ENCODE measurements at regions not wholly inside any gene's neighbourhood (a gene's known extent, or its start where the extent isn't known, plus 50 kb on each side); places are given as distances from the start of the nearest gene placed in this dataset.

DNA sequence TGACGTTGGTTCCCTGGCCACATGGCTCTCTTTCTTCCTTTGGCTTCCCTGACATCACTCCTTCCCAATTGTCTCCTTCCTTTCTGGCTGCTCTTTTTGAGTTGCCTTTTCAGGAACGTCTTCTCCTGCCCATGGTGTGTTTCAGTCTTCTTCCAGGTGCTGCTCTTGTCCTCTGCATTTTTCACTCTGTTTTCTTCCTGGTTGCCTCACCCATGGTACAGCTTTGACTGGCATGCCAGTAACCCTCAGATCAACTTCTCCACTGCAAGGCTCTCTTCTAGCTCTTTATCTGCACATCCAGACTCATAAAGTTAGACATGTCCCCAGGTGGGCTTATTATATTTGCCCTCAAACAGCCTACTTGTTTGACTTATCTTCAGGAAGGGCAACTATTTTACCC, 91.0 kb upstream of the ANKH start:
- DNase-seq, result no peak

DNA sequence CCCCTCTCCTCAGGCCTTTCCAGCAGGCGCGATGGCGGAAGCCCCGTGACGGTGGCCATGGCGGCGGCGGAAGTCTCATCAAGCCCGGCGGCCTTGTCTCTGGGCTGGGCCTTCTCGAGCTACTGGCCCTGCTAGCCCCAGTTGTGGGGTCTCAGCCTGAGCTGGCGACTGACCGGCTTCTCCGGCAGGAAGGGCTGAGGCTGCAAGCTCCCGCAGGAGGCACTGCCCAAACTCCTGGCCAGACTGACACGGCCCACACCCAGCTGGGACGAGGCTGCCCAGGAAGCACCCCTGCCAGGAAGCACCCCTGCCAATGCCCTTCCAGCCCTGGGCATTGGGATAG, 88.5 kb upstream of the ANKH start:
- no peak for DNase-seq

DNA sequence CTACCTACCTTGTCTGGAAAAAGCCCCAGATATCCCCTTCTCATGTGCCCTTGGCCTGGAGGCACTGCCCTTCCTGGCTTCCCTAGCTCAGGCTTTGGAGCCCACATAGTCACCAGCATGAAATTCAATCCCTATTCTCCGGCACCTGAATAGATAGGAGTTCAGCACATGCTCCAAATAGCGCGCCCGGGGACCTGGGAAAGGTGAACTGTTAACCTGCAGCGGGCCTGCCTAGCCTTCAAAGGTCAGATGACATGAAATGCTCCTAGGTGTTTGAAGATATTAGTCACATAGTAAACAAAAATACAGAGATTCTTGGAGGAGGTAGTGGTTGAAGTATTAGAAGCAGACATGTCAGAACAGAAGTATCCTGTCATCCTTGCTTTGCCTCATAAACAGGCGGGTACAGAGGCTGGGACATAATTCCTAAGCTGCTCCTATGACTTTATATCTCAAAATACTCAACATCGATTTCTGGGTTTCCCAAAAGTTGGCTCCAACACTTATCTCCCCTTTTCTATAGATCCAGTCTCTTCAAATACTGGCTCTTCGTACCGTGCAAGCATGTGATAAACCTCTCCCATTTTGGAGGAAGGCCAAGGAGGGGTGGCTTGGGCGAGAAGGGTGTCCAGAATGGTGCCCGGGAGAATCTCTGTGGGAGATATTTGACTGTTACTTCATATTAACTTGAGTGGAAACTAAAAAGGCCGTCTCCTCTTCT, 88.0 kb upstream of the ANKH start:
- no peak for DNase-seq

DNA sequence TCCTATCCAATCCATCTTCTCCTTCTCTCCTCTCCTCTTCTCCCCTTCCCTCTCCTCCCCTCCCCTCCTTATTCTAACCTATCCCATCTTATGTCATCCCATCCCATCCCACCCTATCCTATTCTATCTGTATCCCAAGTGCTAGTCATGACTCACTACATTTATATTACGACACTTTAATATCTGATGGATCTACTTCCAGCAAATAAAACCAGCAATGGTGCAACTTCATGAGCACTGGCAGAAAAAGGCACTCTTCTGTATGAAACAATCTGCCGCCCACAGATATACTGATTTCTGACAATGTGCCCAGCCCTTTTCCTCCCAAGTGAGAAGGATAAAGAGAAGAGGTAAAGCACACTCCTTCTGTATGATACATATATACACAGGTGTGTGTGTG, 86.6 kb upstream of the ANKH start:
- DNase-seq, result no peak

DNA sequence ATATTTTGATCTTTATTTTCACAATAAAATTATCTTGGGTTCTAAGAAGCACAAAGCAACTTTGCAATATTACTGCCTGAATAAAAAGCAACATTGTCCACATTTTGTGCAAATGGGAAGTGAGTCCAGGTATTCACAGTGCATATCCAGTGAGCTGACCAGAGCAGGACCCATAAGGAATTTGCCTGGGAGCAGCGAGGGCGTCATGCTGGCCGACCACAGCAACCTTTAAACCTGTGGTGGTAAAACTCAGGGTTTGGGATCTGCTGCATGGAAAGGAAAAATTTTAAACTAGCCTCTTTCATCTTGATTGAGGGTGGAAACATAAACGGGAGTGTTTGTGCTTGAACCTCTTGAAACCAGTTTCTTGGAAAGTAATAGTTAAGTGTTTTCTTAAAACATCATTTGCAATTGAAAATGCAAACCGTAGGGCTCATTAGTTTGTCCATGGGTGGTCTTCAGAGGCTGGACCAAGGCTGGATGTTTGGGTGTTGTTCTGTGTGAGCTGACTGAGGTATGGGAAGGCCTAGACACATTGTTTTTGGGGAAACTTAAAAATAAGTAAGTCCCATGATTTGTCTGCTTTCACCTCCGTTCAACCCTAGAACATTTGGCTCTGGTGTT, 85.0 kb upstream of the ANKH start:
- DNase-seq, result no peak

DNA sequence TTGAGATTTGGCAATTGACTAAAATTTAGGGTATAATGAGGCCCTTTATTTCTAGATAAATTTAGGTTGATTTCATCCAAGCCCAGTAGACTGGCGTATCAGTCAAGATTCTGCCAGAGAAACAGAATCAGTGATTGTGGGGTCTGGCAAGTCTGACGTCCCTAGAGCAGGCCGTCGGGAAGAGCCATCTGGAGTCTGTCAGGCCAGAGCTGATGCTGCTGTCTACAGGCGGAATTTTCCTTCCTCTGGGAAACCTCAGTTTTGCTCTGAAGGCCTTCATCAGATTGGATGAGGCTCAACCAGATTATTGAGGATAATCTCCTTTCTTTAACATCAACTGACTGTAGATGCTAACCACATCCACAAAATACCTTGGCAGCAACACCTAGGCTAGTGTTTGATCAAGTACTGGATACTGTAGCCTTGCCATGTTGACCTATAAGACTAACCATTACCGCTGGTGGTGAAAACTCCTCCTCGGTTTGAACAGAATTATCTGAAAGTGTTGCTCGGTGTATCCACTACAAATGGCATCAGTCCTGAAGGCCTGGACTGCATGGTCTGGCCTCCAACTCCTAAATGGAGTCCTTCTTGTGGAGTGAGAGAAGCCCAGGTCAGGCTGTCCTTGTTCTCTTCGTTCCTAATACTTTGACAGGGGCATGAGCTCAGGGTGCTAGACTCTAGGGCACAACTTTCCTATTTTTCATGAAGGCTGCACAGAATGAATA, 83.2 kb upstream of the ANKH start:
- DNase-seq, result no peak

DNA sequence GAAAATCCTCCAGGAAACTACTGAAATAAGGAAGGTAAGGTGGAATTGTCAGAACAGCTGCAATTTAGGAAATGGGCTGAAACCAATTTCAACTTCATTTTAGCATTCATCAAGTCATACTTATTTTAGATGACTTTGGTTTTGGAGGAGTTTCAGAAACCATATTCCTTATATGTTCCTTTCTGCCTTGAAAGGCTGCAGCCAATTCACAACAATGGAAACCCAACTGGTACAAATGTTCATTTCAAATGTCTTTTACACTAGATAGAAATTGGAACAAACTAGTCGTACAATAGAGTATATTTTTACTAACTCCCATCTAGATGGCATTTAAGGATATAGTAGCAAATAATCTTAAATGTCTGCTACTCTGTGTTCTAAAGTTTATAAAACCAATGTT, 82.6 kb upstream of the ANKH start:
- no peak for DNase-seq

DNA sequence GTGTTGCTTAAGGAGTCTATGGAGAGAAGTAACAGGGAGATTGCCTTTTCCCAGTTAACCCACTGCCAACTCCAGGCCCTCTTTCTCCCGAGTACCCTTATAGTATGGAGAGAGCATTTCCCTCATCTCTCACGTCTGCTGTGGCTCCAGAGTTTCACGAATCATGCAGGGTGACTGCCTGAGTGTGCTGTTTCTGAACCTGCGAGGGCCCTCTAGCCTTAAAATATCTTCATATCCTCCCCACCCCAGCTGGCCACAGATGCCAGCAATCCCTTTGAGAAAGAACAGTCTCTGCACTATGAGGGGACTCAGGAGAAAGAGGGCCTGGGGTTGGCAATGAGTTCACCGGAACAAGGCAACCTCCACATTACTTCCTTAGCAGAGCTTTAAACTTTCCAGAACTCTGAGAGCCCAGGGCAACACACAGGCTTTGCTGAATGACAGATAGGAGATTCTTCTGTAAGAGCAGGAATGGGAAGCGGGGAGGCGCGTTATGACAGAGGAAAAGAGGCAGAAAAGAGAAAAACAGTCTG, 81.6 kb upstream of the ANKH start:
- DNase-seq, result no peak

DNA sequence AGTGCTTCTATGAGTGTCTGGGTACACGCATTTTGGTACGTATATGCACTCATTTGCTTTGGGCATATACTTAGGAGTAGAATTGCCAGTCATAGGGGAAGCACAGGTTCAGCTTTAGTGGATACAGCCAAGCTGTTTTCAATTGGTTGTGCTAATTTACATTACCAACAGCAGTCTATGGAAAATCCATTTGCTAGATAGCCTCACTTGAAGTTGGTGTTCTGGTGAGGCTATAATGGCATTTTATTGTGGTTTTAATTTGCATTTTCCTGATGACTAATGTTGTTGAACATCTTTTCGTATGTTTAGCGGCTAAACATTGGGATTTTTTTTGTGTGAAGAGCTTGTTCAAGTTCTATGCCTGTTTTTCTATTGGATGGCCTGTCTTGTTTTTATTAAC, 76.8 kb upstream of the ANKH start:
- DNase-seq, result no peak

DNA sequence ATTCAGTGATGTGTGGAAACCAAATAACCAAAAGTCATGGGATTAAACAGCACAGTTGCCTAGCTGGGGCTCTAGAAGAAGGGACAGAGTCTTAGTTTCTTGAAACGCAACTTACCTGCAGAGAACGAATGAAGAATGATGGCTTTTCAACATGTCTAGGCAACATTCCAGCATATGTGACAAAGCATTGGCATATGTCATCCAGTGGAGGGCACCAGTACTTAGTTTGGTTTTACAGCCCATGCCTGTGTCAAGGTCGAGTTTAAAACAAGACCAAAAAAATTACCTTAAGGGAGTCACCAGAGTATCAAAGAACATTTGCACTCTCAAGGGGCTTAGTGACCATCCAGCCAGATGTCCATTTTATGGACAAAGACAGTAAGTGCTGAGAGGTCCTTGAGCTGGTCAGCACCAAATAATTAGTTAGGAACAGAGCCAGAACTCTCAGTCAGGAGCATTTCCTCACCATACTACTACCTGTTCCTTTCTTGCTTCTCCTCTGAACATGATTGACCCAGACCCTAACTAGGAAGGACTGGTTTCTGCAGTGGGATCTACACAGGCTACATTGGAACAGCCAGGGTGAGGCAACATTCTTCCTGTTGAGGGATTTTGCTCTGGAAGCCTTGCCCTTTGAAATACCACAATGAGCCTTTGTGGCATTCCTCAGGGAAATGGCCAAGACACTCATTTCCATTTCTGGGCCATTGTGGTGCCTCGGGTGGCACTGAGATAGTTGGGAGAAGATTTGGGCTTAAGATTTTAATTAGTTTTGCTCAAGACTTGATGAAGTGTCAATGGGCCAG, 75.4 kb upstream of the ANKH start:
- peak; percentile 23 for DNase-seq

DNA sequence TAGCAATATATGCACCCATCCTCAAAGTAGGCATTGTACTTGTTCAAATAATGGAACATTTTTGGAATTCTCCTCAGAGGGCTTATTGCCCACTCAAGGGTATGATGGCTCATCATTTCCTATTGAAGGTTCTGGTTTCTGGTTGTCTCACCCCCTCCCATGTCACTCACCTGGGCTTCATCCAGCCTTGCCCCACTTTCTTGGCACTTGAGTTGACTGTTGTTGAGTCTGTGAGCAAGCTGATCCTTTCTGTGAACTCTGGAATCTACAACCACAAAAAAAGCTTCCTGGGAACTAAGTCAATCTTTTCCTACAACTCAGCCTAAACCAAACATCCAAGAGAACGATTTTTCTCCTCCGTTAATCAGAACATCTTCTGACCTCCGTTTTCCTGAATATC, 73.9 kb upstream of the ANKH start:
- DNase-seq, result no peak

DNA sequence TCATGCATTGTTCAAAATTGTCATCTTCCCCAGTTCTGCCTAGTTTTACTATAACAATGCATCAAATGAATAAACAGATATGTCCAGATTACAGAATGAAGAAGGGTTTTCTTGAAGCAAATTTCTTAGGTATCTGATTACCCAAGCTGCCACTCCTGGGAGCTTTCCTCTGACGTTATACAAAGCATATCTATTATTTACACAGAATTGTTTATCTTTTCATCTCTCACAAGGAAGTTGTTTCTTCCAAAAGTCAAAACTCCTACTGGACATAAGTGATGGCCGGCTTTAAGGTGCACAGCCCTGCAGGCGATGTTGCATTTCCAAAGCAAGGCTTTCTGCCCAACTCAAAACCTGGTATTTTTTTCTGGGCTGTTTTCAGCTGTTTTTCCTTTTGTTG, 73.4 kb upstream of the ANKH start:
- no peak for DNase-seq

DNA sequence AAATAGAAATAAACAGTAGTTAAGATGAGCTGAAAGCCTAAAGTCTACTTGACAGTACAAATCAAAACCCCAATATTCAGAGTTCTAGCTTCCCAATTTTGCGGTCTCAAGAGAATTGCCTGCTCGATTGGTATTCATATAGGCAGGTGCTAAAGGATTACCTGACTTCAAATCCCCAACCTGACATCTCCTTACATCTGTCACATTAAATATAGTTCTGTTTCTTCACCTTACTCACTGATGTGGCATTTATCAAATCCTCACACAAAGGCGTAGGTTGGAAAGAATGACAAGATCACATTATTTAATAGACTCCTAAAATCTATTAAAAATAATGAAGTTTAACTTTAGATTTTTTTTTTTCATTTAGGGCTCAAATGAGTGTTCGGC, 72.8 kb upstream of the ANKH start:
- DNase-seq, result no peak

DNA sequence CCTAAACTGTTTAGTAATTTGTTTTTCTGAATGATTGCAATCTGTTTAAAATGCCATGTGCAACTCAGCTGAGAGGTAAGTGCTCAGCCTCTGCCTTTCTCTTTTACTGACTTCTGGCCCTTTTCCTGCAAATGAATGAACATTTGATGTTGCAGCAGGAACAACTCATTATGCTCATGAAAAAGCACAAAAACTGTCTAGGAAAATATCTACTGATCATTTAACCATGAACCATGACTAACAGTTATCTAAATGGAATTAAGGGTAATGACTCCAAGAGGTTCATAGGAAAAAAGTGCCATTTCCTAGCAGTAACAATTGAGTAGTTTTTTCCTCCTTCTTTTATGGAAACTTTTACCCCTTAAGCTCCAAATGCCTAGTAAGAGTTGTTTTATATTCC, 70.6 kb upstream of the ANKH start:
- DNase-seq, result no peak

DNA sequence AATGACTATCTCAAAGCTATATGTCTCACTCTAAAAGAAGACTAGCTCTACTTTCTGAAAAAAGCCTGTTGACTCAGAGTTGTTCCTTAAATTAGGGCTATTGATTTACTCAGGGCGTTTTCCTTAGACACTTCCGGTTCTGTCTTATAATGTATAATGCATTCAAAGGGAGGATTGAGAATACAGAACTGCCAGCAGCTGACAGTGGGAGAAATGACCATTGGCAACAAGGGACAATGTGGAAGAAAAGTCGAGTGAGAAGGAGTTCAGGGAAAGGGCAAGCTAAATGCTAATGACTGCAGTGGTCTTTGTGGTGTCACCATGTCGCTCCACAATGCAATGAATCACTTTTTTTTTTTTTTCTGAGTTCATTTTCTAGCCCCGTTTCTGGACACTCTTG, 65.7 kb upstream of the ANKH start:
- DNase-seq, result no peak

DNA sequence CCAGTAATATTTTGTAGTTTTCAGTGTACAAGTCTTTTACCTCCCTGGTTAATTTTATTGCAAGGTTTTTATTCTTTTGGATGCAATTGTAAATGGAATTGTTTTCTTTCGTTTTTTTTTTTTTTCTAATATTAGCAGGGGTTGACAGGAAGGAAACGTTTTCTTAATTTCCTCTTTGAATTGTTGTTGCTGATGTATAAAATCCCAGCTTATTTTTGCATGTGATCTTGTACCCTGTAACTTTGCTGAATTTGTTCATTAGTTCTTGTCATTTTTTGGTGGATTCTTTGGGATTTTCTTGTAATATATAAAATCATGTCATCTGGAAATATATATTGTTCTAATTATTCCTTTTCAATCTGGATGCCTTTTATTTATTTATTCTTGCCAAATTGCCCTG, 65.0 kb upstream of the ANKH start:
- no peak for DNase-seq

DNA sequence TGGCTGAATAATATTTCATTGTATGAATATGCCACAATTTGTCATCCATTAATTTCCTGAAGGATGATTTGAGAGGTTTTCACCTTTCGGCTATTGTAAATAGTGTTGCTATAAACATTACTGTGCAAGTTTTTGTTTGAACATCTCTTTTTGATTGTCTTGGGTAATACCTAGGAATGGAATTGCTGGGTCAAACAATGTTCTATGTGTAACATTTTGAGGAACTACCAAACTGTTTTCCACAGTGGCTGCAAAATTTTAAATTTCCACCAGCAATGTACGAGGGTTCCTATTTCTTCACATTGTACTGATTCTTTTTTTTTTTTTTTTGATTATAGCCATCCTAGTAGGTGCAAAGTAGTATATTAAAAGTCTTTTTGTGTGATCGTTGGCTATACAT, 63.8 kb upstream of the ANKH start:
- DNase-seq, result no peak

DNA sequence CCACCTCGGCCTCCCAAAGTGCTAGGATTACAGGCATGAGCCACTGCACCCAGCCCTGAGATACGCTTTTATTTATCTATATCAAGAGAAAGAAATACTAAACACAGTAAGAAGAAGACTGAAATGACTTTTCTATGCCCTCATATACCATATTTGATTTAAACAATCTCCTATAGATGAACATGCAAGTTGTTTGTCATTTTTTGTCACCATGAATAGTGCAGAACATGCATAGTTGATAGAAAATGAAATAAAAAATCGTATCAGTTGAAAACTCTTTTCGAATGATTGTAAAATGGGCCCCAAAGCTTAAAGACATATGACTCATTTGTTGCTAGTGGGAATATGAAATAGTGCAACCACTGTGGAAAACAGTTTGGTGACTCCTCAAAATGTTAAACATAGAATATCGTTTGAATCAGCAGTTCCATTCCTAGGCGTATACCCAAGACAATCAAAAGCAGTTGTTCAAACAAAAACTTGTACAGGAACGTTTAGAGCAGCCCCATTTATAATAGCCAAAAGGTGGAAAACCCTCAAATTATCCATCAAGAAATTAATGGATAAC, 61.4 kb upstream of the ANKH start:
- no peak for DNase-seq

DNA sequence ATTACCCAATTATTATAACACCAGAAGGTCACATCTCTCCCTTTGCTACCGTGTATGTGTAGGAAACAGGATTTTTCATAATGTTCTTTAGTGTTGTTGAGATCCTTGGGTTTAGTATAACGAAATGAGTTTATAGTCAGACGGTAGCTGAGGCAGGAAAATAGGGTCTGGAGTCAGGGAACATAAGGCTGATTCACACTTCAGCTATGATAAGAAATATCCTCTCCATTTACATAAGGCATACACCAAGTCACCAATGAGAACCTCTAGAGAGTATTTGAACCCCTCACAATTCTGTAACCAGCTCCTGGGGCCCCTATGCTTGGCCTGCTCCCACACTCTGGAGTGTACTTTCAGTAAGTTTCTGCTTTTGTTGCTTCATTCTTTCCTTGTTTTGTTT, 58.9 kb upstream of the ANKH start:
- no peak for DNase-seq

DNA sequence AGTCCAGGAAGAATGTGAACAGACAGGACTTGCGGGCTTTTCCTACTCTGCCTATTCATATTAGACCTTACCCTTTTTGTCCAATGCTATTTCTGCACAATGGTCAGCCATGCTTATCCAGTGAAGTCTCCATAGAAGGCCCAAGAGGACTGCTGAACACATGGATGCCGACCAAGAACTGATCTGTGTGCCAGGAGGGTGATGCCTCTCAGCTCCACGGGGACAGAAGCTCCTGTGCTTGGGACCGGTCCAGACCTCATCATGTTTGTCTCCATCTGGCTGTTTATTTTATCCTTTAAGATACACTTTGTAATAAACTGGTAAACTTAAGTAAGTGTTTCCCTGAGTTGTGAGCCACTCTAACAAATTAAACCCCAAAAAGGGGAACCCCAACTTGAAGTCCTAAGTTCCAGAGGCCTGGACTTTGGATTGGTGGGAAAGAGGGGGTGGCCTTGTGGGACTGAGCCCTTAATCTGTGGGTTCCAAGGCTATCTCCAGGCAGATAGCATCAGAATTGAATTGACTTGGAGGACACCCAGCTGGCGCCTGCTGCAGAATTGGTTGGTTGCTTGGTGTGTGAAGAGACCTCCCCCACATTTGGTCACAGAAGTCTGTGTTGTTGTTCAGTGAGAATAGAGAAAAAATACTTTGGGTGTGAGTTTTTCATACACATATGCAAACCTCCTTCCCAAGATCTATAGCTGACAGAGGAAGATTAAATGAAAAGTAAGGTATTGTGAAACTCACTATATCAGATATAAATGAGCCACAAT, 57.9 kb upstream of the ANKH start:
- no peak for DNase-seq

DNA sequence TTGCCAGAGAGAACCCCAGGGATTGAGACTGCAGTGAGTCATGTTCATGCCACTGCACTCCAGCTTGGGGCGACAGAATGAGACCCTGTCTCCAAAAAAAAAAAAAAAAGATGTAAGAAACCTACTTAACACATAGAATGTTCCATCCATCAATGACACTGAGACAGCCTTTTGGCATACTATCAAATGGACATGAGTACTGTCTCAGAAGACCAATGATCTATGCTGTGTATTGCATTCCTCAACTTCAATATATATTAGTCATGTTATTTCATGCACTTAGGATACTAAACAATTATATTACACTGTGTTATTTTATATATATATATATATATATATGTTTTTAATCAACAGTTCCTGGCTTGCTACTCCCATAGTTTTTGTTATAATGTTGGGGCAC, 57.1 kb upstream of the ANKH start:
- no peak for DNase-seq

DNA sequence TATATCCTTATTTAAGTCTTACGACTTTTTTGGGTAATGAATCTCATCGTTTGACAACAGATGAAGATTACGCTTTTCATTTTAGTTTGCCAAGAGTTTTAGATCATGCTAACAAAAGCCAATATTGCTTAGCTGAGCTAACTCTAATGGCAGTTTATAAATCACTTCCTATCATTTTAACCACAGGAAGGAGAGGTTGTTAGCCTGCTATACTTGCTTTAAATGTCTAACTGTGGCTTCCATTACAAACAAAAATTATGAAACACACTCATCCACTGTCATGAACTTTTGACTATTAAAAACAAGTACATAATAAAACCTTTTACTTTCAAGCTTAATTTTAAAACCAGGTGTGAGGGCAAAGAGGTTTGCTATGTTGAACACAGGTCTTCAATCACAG, 53.7 kb upstream of the ANKH start:
- DNase-seq, result no peak
